ENCODE measurements at regions not wholly inside any gene's neighbourhood (a gene's known extent, or its start where the extent isn't known, plus 50 kb on each side); places are given as distances from the start of the nearest gene placed in this dataset.

GRCh38 chrX:150164971-150165600 is 198.0 kb upstream of the MAMLD1 start:
- no peak for DNase-seq (ENCODE audit: low read depth in 2 of 2)

DNA sequence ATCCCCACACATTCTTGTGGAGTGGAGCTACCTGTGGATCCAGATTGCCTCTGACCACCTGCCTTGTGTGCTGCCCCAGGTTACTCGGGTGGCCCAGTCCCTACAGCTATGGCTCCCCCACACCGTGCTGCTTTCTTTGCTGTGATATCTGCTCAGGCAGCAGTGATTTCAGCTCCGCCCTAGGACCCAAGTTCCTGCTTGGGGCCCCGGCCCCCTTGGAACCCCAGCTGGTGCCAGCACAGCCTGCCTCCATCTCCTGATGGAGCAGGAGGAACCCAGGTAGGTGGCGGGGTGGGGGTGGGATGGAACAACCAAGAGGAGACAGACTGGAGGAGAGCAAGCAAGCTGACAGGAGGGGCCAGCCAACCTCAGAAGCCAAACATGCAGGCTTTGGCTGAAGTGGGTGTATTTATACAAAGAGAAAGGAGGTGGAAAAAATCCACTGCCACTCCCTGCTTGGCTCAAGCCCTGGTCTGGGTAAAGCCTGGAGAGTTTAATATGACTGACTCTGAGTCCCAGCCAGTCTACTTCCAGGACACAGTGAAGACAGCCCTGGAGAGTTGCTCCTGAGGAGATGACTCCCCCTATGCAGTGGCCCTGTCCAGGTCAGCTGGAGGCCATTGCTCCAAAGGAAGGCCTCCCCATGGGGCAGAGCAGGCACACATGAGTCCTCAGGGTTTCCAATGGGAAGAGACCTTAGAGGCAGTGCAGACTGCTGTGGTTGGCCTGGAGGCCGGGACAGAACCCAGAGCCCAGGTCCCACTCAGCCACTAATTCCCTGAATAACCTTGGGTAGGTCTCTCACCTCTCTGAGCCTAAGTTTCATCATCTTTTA is 197.1 kb upstream of the MAMLD1 start:
- no peak for DNase-seq (ENCODE audit: low read depth in 2 of 2)

DNA sequence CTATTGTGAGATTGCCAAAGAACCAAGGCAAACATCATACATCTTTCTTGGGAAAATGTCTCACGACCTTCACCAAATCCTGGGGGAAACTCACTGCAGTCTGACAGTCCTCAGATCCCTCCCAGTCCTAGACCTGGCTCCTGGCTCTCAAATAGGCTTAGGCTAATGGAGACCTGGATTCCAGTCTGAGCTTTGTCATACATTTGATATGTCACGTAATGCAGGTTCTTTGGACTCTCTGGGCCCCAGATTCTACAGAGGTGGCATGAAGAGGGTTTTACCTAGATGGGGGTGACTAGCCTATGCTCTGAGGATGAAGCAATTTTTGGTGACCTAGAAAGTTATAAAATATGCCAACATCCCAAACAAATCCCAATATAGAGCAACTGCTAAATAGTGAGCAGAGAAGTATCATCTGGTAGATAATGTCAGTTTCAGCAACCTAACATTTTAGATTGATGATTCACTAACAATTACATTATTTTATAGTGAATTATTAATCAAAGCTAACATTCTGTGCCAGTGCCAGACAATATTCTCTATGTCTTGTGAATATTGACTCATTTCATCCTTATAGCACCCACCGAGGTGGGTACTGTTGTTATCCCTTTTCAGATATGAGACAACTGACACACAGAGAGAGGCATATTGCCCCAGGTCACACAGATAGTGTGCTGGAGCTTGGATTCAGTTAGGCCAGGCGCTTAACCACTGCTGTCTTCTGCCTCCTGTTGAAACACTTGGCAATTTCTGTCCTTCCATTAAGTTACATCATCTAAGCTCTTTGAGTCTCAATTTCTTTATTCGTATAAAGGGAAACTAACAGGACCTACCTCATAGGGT is 195.4 kb upstream of the MAMLD1 start:
- DNase-seq (ENCODE audit: low read depth in 2 of 2) = no peak

DNA sequence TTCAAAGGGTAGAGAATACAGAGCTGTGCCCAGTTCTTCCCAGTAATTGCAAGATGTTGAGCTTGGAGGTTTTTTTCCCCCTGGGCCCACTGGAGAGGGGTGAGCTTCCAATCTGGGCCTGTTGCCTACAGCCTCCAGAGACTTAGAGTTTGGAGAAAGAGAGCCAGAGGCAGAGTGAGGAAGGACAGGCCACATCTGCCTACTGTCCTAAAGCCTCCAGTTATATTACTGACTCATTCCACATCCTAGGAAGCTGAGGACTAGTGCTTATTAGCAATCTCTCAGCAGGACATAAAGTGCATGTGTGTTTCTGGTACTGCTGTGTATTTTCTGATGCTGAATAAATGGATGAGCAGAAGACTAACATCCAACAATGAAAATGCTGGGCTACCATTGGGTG is 181.0 kb upstream of the MAMLD1 start:
- DNase-seq (ENCODE audit: low read depth in 2 of 2) = no peak

GRCh38 chrX:150184491-150184890 is 178.6 kb upstream of the MAMLD1 start:
- no peak for DNase-seq (ENCODE audit: low read depth in 2 of 2)

DNA sequence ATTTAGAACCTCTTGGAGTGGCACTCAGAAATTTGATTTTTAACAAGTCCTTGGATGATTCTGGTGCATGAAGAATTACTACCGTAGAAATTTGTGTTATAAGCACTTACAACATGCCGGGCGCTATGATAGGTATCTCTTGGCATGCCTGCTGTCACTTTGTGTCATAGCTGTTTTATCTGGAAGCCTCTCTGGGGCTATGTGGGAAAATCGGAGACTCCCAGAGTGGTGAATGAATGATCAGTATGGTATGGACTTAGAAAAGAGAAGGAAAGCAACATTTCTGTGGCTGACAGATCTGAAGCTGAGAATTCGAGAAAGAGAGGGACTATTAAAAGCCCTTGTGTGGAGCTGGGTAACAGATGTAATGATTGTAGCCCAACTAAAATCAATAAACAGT is 177.4 kb upstream of the MAMLD1 start:
- DNase-seq (ENCODE audit: low read depth in 2 of 2) = no peak

GRCh38 chrX:150192816-150193215 is 170.3 kb upstream of the MAMLD1 start:
- no peak for DNase-seq (ENCODE audit: low read depth in 2 of 2)

DNA sequence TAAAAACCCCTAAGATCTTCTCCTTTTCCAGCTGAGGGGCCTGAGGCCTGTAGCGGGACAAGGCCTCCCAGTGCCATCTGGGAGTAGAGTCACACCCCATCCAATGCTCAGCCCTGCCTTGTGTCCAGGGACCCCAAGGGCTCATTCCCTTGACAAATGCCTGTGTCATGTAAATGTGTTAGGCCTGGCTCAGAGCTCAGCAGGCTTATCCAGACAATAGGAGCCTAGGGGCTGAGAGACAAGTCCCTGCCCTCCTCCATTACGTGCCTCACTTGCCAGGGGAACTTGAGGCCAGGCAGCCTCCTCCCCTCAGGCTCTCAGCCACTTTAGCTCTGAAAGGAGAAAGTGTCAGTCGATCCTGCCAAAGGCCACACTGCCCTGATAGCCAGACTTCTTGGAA is 166.8 kb upstream of the MAMLD1 start:
- no peak for DNase-seq (ENCODE audit: low read depth in 2 of 2)

- DNase-seq (ENCODE audit: low read depth in 2 of 2) = no peak
Observed at GRCh38 chrX:150197388-150197787, 165.7 kb upstream of the MAMLD1 start.

DNA sequence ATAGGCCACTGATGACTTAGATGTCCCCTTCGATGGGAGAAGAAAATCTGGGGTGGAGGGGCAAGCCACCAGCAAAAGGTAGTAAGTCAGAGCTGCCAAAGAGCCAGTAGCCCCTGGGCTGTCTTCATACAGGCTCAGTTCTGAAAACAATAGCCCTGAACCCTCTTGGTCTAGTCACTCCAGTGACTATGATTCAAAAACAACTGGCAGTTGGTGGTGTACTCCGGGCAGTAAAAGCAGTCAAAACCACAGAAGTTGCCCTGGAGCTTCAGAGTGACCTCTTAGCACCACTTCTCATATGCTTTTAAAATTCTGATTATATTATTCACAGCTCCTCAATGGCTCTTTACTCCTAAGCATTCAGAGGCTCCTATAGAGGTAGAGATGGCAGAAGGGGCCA is 164.3 kb upstream of the MAMLD1 start:
- DNase-seq (ENCODE audit: low read depth in 2 of 2) = no peak

DNA sequence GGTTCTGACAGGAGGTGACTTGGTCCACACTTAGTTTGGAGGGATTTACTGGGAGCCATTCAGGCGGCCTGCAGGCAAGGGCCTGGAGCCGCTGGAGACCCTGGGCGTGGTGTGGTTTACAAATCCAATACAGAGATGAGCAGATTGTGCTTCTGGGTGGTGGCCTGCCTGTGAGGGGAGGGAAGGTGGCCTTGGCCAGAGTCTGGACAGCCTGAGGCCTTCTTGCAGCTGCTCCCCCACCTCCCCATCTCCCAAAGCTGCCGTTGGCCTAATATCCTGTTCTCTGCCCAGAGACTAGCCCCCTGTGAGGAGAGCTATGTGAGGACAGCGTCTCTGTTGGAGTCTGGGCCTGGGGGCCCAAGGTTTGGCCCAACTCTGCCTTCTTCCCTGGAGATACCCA is 163.9 kb upstream of the MAMLD1 start:
- no peak for DNase-seq (ENCODE audit: low read depth in 2 of 2)

DNA sequence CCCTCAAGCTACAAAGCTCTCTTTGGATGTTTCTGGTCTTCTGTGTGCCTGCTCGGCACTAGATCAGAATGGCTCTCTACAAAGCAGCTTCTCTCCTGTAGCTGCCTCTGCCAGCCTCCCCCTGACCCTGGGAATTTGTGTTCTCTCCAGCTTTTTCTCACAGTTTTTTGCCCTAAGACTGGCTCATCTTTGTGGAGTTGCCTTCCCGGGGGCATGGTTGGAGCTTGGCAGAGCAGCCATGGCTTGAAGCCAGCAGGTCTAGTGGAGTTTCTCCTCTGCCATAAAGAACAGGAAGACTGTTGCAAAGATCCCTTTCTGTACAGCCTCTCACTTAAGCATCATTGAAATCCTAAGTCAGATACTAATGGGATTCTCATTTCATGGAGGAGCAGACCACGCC is 163.3 kb upstream of the MAMLD1 start:
- DNase-seq (ENCODE audit: low read depth in 2 of 2) = no peak

DNA sequence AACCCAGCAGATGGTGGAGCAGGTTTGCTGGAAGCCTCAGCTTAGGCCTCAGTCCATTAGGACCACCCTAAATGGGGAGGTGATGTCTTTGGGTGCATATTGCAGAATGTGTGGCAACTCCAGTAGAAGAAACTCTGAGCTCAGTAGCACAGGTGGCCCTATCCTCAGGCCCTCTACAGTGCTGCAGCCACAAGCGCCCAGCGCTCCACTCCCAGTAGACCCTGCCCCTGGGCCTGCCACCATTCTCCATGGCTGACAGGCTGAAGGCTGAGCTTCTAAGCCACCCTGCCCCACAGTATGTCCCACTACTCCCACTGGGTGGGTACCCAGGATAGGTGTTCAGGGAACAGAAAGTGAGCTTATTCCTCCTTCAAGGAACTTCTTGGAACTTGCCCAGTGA is 162.8 kb upstream of the MAMLD1 start:
- DNase-seq (ENCODE audit: low read depth in 2 of 2) = no peak

DNA sequence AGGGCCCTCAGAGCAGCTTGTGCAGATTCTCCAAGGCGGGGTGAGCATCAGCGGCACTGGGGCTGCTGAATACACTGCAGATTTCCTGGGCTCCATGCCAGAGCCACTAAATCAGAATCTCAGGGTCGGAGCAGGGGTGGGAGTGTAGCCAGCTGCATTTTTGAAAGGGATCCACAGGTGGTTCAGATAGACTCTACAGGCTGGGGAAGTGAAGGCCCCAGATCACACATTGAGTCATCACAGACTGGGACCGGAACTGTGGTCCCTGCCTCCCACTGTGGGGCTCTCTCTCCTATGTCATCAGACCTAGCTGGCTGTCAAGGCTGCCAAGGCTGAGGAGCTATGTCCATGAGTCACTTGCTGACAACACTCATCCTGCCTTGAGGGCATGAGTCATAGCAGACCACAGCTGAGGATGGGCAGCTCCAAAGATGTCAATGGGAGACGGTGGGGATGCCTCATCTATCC is 162.3 kb upstream of the MAMLD1 start:
- DNase-seq (ENCODE audit: low read depth in 2 of 2) = peak; percentile 34 to 44

GRCh38 chrX:150201391-150201790 is 161.7 kb upstream of the MAMLD1 start:
- DNase-seq (ENCODE audit: low read depth in 2 of 2) = no peak

GRCh38 chrX:150201841-150202240 is 161.3 kb upstream of the MAMLD1 start:
- DNase-seq (ENCODE audit: low read depth in 2 of 2) = no peak

DNA sequence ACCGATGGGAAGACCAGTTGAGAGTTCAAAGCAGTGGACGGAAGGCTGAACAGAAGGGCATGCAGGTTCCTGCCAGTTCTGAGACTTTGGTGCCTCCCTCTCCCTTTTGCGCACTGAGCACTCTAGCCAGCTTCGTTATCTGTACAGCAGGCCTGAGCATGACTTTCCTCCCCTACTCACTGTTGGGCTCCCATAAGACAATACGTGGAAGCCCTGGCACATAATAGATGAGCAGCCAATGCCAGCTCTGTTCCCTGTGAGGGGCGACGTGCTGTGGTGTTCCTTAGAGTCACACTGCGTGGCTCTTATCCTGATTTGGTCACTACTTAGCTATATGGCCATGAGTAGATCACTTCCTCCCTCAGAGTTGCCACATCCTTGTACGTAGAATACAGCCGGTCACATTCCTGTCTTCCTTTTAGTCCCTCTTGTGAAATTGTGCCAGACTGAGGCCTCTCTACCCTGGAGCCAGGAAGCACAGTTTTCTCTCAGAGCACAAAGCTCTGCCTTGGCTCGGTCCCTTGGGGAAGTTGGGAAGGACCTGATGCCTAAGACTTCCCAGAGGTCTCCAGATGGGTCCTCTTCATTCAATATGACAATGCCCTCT is 160.4 kb upstream of the MAMLD1 start:
- no peak for DNase-seq (ENCODE audit: low read depth in 2 of 2)

- no peak for DNase-seq (ENCODE audit: low read depth in 2 of 2)
Observed at GRCh38 chrX:150203248-150203645, 159.9 kb upstream of the MAMLD1 start.

- no peak for DNase-seq (ENCODE audit: low read depth in 2 of 2)
Observed at GRCh38 chrX:150205011-150205410, 158.1 kb upstream of the MAMLD1 start.

- DNase-seq (ENCODE audit: low read depth in 2 of 2) = no peak
Observed at GRCh38 chrX:150207733-150208132, 155.4 kb upstream of the MAMLD1 start.

DNA sequence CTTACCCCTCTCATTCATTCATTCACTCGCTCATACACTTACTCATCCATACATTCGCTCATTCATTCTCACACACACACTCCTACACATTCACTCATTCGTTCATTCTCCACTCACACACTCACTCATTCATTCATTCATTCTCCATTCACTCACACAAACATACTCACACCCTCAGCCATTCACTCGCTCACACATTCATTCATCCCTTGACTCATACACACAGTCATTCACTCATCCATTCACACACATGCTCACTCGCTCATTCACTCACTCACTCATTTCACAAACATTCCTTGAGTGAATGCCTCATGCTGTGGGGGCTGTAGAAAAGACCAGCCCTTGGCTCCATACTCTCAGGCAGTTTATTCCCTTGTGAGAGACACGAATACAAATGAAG is 151.1 kb upstream of the MAMLD1 start:
- DNase-seq (ENCODE audit: low read depth in 2 of 2) = no peak
